ENCODE measurements at regions not wholly inside any gene's neighbourhood (a gene's known extent, or its start where the extent isn't known, plus 50 kb on each side); places are given as distances from the start of the nearest gene placed in this dataset.

DNA sequence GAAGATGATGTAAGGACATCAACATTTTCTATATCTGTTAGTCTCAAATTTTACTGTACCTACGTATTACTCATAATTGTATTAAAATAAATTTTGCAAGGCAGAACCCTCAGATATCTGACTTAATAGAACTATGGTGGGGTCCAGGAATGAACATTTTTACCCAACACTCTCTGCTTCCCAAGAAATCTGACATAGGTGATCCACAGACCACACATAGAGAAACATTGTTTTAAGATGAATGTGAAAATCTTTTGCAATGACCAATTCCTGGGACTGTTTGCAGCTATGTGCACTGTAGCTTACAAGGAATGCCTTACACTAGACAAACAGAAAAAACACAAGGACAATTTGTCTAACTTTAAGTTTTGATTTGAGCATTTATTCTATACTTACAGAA, 645.6 kb upstream of the ADGRL2 start:
- TF ChIP-seq RXRA (IDR thresholded peaks at IDR 0.05) (no peak), TAF1 (conservative IDR thresholded peaks at IDR 0.05) (no peak), EGR1 (IDR thresholded peaks at IDR 0.05; ENCODE audit: low read depth in 2 of 2) (no peak), RAD21 (IDR thresholded peaks at IDR 0.05) (no peak), YY1 (IDR thresholded peaks at IDR 0.05) (no peak), SP1 (IDR thresholded peaks at IDR 0.05) (no peak), GABPA (IDR thresholded peaks at IDR 0.05 in 1 of 2, conservative IDR thresholded peaks at IDR 0.05 in 1 of 2) (no peak), NR2F2 (IDR thresholded peaks at IDR 0.05) (no peak)
- TF ChIP-seq, protein P1, sequence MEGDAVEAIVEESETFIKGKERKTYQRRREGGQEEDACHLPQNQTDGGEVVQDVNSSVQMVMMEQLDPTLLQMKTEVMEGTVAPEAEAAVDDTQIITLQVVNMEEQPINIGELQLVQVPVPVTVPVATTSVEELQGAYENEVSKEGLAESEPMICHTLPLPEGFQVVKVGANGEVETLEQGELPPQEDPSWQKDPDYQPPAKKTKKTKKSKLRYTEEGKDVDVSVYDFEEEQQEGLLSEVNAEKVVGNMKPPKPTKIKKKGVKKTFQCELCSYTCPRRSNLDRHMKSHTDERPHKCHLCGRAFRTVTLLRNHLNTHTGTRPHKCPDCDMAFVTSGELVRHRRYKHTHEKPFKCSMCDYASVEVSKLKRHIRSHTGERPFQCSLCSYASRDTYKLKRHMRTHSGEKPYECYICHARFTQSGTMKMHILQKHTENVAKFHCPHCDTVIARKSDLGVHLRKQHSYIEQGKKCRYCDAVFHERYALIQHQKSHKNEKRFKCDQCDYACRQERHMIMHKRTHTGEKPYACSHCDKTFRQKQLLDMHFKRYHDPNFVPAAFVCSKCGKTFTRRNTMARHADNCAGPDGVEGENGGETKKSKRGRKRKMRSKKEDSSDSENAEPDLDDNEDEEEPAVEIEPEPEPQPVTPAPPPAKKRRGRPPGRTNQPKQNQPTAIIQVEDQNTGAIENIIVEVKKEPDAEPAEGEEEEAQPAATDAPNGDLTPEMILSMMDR (IDR thresholded peaks at IDR 0.05; ENCODE audit: low read depth, low read length, missing input control): no peak
- TF ChIP-seq, protein P2, sequence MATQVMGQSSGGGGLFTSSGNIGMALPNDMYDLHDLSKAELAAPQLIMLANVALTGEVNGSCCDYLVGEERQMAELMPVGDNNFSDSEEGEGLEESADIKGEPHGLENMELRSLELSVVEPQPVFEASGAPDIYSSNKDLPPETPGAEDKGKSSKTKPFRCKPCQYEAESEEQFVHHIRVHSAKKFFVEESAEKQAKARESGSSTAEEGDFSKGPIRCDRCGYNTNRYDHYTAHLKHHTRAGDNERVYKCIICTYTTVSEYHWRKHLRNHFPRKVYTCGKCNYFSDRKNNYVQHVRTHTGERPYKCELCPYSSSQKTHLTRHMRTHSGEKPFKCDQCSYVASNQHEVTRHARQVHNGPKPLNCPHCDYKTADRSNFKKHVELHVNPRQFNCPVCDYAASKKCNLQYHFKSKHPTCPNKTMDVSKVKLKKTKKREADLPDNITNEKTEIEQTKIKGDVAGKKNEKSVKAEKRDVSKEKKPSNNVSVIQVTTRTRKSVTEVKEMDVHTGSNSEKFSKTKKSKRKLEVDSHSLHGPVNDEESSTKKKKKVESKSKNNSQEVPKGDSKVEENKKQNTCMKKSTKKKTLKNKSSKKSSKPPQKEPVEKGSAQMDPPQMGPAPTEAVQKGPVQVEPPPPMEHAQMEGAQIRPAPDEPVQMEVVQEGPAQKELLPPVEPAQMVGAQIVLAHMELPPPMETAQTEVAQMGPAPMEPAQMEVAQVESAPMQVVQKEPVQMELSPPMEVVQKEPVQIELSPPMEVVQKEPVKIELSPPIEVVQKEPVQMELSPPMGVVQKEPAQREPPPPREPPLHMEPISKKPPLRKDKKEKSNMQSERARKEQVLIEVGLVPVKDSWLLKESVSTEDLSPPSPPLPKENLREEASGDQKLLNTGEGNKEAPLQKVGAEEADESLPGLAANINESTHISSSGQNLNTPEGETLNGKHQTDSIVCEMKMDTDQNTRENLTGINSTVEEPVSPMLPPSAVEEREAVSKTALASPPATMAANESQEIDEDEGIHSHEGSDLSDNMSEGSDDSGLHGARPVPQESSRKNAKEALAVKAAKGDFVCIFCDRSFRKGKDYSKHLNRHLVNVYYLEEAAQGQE (IDR thresholded peaks at IDR 0.05): no peak
- TF ChIP-seq, protein P3, sequence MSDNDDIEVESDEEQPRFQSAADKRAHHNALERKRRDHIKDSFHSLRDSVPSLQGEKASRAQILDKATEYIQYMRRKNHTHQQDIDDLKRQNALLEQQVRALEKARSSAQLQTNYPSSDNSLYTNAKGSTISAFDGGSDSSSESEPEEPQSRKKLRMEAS (IDR thresholded peaks at IDR 0.05): no peak
- TF ChIP-seq, protein P4, sequence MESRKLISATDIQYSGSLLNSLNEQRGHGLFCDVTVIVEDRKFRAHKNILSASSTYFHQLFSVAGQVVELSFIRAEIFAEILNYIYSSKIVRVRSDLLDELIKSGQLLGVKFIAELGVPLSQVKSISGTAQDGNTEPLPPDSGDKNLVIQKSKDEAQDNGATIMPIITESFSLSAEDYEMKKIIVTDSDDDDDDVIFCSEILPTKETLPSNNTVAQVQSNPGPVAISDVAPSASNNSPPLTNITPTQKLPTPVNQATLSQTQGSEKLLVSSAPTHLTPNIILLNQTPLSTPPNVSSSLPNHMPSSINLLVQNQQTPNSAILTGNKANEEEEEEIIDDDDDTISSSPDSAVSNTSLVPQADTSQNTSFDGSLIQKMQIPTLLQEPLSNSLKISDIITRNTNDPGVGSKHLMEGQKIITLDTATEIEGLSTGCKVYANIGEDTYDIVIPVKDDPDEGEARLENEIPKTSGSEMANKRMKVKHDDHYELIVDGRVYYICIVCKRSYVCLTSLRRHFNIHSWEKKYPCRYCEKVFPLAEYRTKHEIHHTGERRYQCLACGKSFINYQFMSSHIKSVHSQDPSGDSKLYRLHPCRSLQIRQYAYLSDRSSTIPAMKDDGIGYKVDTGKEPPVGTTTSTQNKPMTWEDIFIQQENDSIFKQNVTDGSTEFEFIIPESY (IDR thresholded peaks at IDR 0.05): no peak
- TF ChIP-seq, protein P5, sequence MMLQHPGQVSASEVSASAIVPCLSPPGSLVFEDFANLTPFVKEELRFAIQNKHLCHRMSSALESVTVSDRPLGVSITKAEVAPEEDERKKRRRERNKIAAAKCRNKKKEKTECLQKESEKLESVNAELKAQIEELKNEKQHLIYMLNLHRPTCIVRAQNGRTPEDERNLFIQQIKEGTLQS (IDR thresholded peaks at IDR 0.05): no peak

All from liver (tissue), 3 donors.